GM18907 (cell line): ENCODE measurements at regions not wholly inside any gene's neighbourhood (a gene's known extent, or its start where the extent isn't known, plus 50 kb on each side); places are given as distances from the start of the nearest gene placed in this dataset.

Experiments
- ATAC-seq: cut with Tn5 transposase; IDR thresholded peaks from one replicate; pipeline ENCODE4 v1.9.1; 2021; ENCODE audit warnings: mild to moderate bottlenecking, moderate library complexity; ENCODE audit not compliant: unreplicated experiment

- ATAC-seq = no peak
Observed at GRCh38 chr9:23145467-23145866, 680.6 kb downstream of the ELAVL2 start.

GRCh38 chr9:23153058-23153457 lies 673.0 kb downstream of the ELAVL2 start:
- ATAC-seq = no peak

GRCh38 chr9:23160491-23160890 lies 665.5 kb downstream of the ELAVL2 start:
- no peak for ATAC-seq

GRCh38 chr9:23160952-23161469 lies 665.0 kb downstream of the ELAVL2 start:
- ATAC-seq = no peak

GRCh38 chr9:23162789-23163188 lies 663.3 kb downstream of the ELAVL2 start:
- ATAC-seq = no peak

GRCh38 chr9:23171479-23171878 lies 654.6 kb downstream of the ELAVL2 start:
- no peak for ATAC-seq

- ATAC-seq = no peak
Observed at GRCh38 chr9:23172206-23172605, 653.8 kb downstream of the ELAVL2 start.

GRCh38 chr9:23172979-23173637 lies 652.9 kb downstream of the ELAVL2 start:
- ATAC-seq = no peak

- no peak for ATAC-seq
Observed at GRCh38 chr9:23194281-23194680, 631.8 kb downstream of the ELAVL2 start.

GRCh38 chr9:23215688-23216087 lies 610.4 kb downstream of the ELAVL2 start:
- no peak for ATAC-seq

GRCh38 chr9:23219471-23219870 lies 606.6 kb downstream of the ELAVL2 start:
- no peak for ATAC-seq

GRCh38 chr9:23220171-23220570 lies 605.9 kb downstream of the ELAVL2 start:
- no peak for ATAC-seq

GRCh38 chr9:23220957-23221356 lies 605.1 kb downstream of the ELAVL2 start:
- ATAC-seq = no peak

GRCh38 chr9:23229890-23230317 lies 596.1 kb downstream of the ELAVL2 start:
- no peak for ATAC-seq

- no peak for ATAC-seq
Observed at GRCh38 chr9:23232831-23233230, 593.2 kb downstream of the ELAVL2 start.

GRCh38 chr9:23243523-23243922 lies 582.5 kb downstream of the ELAVL2 start:
- no peak for ATAC-seq

- no peak for ATAC-seq
Observed at GRCh38 chr9:23245067-23245466, 581.0 kb downstream of the ELAVL2 start.

GRCh38 chr9:23254404-23255184 lies 571.4 kb downstream of the ELAVL2 start:
- no peak for ATAC-seq

- no peak for ATAC-seq
Observed at GRCh38 chr9:23255346-23255745, 570.7 kb downstream of the ELAVL2 start.

- no peak for ATAC-seq
Observed at GRCh38 chr9:23258569-23258968, 567.5 kb downstream of the ELAVL2 start.

- no peak for ATAC-seq
Observed at GRCh38 chr9:23278561-23278960, 547.5 kb downstream of the ELAVL2 start.

GRCh38 chr9:23287390-23287789 lies 538.6 kb downstream of the ELAVL2 start:
- ATAC-seq = no peak
